Iris pigment epithelial cell (primary cell): ENCODE measurements at regions not wholly inside any gene's neighbourhood (a gene's known extent, or its start where the extent isn't known, plus 50 kb on each side); places are given as distances from the start of the nearest gene placed in this dataset.
A peak's percentile ranks its signal among the peaks of the same experiment; 100 is the strongest.

ENCODE experiments used
- DNase-seq: peaks from one replicate; pipeline ENCODE4 v3.0.0-alpha.2; 2011; ENCODE audit warnings: low read depth

- no peak for DNase-seq
These were observed 136.6 kb downstream of the RNF152 start for GRCh38 chr18:61756244-61756643.

GRCh38 chr18:61755555-61755954 is 137.3 kb downstream of the RNF152 start:
- no peak for DNase-seq

- DNase-seq: no peak
These were observed 138.7 kb downstream of the RNF152 start for GRCh38 chr18:61754039-61754583.

GRCh38 chr18:61753373-61753772 is 139.4 kb downstream of the RNF152 start:
- no peak for DNase-seq

- DNase-seq: no peak
These were observed 139.8 kb downstream of the RNF152 start for GRCh38 chr18:61752973-61753372.

- no peak for DNase-seq
These were observed 141.8 kb downstream of the RNF152 start for GRCh38 chr18:61750840-61751668.

GRCh38 chr18:61749546-61749945 is 143.3 kb downstream of the RNF152 start:
- no peak for DNase-seq

GRCh38 chr18:61749031-61749430 is 143.8 kb downstream of the RNF152 start:
- no peak for DNase-seq

GRCh38 chr18:61748004-61748403 is 144.8 kb downstream of the RNF152 start:
- DNase-seq: no peak

GRCh38 chr18:61743775-61744531 is 148.9 kb downstream of the RNF152 start:
- DNase-seq: peak; percentile 15

GRCh38 chr18:61742565-61743429 is 150.0 kb downstream of the RNF152 start:
- DNase-seq: no peak

GRCh38 chr18:61741881-61742454 is 150.8 kb downstream of the RNF152 start:
- DNase-seq: no peak

- DNase-seq: peak; percentile 40
These were observed 154.3 kb downstream of the RNF152 start for GRCh38 chr18:61738488-61738887.

GRCh38 chr18:61738042-61738441 is 154.8 kb downstream of the RNF152 start:
- peak; percentile 26 for DNase-seq

GRCh38 chr18:61736133-61736532 is 156.7 kb downstream of the RNF152 start:
- no peak for DNase-seq

GRCh38 chr18:61735564-61736102 is 157.2 kb downstream of the RNF152 start:
- no peak for DNase-seq

- DNase-seq: no peak
These were observed 158.4 kb downstream of the RNF152 start for GRCh38 chr18:61734396-61734795.

- DNase-seq: no peak
These were observed 160.0 kb downstream of the RNF152 start for GRCh38 chr18:61732854-61733253.

GRCh38 chr18:61731693-61732376 is 161.0 kb downstream of the RNF152 start:
- DNase-seq: no peak

GRCh38 chr18:61731178-61731577 is 161.6 kb downstream of the RNF152 start:
- DNase-seq: peak; percentile 10

- no peak for DNase-seq
These were observed 163.5 kb downstream of the RNF152 start for GRCh38 chr18:61729322-61729721.
